GM19043 (cell line): ENCODE measurements at regions not wholly inside any gene's neighbourhood (a gene's known extent, or its start where the extent isn't known, plus 50 kb on each side); places are given as distances from the start of the nearest gene placed in this dataset.

Experiments
- ATAC-seq: cut with Tn5 transposase; IDR thresholded peaks from one replicate; pipeline ENCODE4 v1.9.1; 2021; ENCODE audit warnings: low read depth; ENCODE audit not compliant: unreplicated experiment

- no peak for ATAC-seq
Observed at GRCh38 chr4:147398556-147398955, 82.3 kb upstream of the EDNRA start.

- ATAC-seq: no peak
Observed at GRCh38 chr4:147400721-147401120, 80.2 kb upstream of the EDNRA start.

DNA sequence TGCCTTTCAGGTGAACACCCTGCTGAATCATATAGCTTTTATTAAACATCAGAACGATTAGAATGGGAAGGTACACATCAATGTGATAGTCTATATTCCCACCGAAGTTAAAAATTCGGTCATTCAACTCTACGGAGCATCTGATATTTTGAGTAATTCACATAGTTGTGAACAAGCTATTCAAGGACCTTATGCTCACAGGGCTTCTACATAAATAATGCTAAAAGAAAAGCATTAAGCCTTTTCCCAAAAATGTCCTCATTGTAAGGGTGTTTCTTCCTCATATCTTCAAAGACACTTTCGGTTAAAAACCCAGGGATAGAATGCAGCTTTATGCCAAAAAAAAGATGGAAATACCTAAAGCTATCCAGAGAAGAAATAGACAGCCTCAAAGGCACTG, 79.7 kb upstream of the EDNRA start:
- ATAC-seq: no peak

DNA sequence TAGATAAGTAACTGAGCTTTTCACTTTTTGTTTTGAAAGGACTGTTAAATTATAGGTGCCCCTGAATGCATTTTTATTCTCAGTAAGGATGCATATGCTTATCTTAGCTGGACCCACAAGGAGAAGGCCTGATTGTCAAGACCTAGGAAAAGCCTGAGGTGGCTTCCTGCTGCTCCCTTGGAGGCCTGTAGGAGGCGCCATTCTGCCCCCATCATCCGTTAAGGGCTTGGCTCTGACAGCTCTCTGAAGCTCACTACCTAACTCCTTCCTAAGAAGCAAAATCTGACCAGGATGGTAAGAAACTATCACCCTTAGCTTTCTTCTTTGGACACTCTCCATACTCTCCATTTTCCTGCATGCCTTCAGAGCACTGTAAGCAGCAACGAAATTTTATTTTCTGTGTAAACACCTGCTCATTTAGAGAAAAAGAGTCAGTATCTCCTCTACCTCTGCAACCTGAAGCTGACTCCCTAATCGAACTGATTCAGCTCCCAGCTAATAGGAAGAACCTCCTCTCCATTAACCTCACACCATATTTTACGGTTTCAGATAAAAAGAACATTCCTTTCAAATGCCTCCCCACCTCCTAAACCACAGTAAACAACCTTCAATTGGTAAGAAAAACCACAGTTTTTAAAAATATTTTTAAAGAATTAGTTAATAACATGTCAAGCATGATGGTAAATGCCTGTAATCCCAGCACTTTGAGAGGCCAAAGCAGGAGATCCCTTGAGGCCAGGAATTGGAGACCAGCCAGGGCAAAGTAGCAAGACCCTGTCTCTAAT, 73.4 kb upstream of the EDNRA start:
- no peak for ATAC-seq

DNA sequence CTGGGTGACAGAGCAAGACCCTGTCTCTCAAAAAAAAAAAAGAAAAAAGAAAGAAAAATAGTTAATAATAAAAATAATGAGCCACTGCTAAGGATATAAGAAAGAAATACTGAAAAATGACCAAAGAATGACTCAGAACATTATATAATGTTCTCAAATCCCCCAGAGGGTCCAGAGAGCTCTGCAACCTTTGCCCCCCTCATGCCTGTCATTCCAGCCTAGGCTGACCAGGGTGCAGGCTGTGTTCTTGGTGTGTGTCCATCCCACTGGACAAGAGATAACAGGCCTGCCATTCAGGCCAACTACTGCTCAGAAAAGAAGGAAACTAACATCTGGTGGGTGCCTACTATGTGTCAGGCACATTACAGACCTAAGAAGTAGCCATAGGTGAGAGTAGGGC, 72.7 kb upstream of the EDNRA start:
- ATAC-seq: no peak

DNA sequence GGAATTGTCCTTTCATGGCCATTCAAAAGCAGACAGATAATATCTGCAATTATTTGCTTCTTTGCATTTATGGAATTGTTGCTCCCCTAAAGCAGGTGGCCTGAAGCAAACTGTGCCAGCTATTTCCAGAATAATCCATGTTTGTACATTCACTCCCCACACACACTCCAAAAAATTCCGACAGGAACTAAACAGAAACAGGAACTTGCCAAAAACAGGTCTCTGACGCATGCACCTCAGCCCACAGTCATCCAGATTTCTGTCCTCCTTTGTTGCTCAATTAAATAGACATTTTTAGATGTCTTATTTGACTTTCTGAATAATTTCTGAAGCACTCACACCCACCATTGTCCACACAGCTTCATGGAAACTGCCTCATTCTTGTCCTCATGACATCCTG, 71.5 kb upstream of the EDNRA start:
- no peak for ATAC-seq

DNA sequence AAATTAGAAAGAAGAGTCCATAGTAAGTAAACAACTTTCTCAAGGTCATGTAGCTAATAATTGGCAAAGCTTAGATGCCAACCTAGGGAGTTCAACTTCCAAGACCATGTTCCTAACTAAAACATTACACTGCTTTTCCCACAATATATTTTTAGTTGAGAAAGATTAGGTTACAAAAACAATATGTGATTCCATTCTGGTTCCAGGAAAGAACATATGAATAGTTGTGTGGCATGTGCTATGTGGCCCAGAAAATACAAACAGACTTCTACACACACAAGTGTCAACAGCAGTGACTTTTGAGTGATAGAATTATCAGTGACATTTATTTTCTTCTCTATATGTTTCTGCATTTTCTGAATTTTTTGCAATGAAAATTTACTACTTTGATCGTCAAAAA, 62.7 kb upstream of the EDNRA start:
- ATAC-seq: no peak

- no peak for ATAC-seq
Observed at GRCh38 chr4:147421456-147421855, 59.4 kb upstream of the EDNRA start.

DNA sequence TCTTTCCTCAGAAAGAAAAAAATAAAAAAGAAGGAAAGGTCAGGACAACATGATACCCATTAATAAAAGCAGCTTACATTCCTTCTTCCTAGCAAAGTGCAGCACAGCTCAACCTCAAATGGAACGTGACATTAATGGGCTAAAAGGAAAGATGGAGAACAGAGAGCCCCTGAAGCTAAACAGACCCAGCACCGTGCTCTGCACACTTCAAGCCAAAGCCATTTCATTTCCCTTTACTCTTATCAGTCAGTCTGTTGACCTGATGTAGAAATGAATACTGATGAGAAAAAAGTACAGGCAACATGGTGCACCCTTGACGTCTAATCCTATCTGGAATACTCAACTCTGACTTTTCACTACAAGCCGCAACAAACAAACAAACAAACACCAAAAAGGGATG, 57.7 kb upstream of the EDNRA start:
- no peak for ATAC-seq

GRCh38 chr4:147425019-147425418, 55.9 kb upstream of the EDNRA start:
- no peak for ATAC-seq

- ATAC-seq: no peak
Observed at GRCh38 chr4:147428583-147428982, 52.3 kb upstream of the EDNRA start.

DNA sequence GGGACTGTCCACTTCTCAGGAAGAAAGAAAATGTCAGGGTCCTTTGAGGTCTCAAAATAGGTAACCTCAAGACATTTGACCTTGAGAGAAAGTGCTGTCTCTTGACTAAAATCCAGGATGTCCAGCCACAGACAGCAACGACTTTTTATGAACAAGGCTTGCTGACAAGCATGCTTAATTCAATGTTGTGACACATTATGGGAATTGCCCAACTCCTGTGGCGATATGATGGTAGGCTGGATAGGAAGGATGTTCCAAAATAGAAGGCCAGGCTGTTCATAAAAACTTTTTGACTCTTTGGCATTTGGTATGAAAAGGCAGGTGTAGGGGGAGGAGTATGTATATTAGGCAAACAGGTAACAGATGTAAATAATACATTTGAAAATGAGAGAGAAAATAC, 50.8 kb upstream of the EDNRA start:
- no peak for ATAC-seq
